PC-3 (cell line): ENCODE measurements at regions not wholly inside any gene's neighbourhood (a gene's known extent, or its start where the extent isn't known, plus 50 kb on each side); places are given as distances from the start of the nearest gene placed in this dataset.

Source experiments
- EZH2phosphoT487 ChIP-seq: fragments of 300-600 bp; sonication (generic); IDR thresholded peaks from 2 replicates; pipeline ENCODE4 v1.6.1; 2018; ENCODE audit warnings: mild to moderate bottlenecking, antibody characterized with exemption, low read length, borderline replicate concordance
- TF ChIP-seq, protein P1 (sequence below): fragments of 300-600 bp; sonication (generic); conservative IDR thresholded peaks from 2 replicates; pipeline ENCODE4 v1.5.1; 2017; ENCODE audit warnings: antibody characterized with exemption, low read depth, mild to moderate bottlenecking, low read length

GRCh38 chr3:59508273-59508672, 458.4 kb upstream of the CFAP20DC start:
- TF ChIP-seq, protein P1, sequence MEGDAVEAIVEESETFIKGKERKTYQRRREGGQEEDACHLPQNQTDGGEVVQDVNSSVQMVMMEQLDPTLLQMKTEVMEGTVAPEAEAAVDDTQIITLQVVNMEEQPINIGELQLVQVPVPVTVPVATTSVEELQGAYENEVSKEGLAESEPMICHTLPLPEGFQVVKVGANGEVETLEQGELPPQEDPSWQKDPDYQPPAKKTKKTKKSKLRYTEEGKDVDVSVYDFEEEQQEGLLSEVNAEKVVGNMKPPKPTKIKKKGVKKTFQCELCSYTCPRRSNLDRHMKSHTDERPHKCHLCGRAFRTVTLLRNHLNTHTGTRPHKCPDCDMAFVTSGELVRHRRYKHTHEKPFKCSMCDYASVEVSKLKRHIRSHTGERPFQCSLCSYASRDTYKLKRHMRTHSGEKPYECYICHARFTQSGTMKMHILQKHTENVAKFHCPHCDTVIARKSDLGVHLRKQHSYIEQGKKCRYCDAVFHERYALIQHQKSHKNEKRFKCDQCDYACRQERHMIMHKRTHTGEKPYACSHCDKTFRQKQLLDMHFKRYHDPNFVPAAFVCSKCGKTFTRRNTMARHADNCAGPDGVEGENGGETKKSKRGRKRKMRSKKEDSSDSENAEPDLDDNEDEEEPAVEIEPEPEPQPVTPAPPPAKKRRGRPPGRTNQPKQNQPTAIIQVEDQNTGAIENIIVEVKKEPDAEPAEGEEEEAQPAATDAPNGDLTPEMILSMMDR = no peak
- no peak for TF ChIP-seq EZH2phosphoT487
